NCI-H1417 treated with DMSO at 0.1 percent for 48 hours (cell line): ENCODE measurements at regions not wholly inside any gene's neighbourhood (a gene's known extent, or its start where the extent isn't known, plus 50 kb on each side); places are given as distances from the start of the nearest gene placed in this dataset.

Experiments
- DNase-seq: peaks from one replicate; lab custom pipeline; 2025; lab: John Stamatoyannopoulos, UW

- no peak for DNase-seq
Measured at GRCh38 chr6:90805619-90806155, 218.8 kb upstream of the MAP3K7 start.

- no peak for DNase-seq
Measured at GRCh38 chr6:90803956-90804355, 217.1 kb upstream of the MAP3K7 start.

GRCh38 chr6:90795078-90795477 lies 208.2 kb upstream of the MAP3K7 start:
- no peak for DNase-seq

- no peak for DNase-seq
Measured at GRCh38 chr6:90793771-90794170, 206.9 kb upstream of the MAP3K7 start.

- no peak for DNase-seq
Measured at GRCh38 chr6:90790696-90791095, 203.8 kb upstream of the MAP3K7 start.

- no peak for DNase-seq
Measured at GRCh38 chr6:90790058-90790457, 203.2 kb upstream of the MAP3K7 start.

- DNase-seq: no peak
Measured at GRCh38 chr6:90788781-90789180, 201.9 kb upstream of the MAP3K7 start.

GRCh38 chr6:90787446-90787845 lies 200.6 kb upstream of the MAP3K7 start:
- DNase-seq: no peak

GRCh38 chr6:90780778-90781177 lies 193.9 kb upstream of the MAP3K7 start:
- no peak for DNase-seq

GRCh38 chr6:90780141-90780540 lies 193.3 kb upstream of the MAP3K7 start:
- DNase-seq: no peak

GRCh38 chr6:90778417-90779203 lies 191.7 kb upstream of the MAP3K7 start:
- DNase-seq: no peak

- no peak for DNase-seq
Measured at GRCh38 chr6:90770778-90771177, 183.9 kb upstream of the MAP3K7 start.

- peak; percentile 88 for DNase-seq
Measured at GRCh38 chr6:90765895-90766294, 179.0 kb upstream of the MAP3K7 start.

GRCh38 chr6:90765491-90765890 lies 178.6 kb upstream of the MAP3K7 start:
- no peak for DNase-seq

- no peak for DNase-seq
Measured at GRCh38 chr6:90764001-90764400, 177.1 kb upstream of the MAP3K7 start.

- no peak for DNase-seq
Measured at GRCh38 chr6:90759664-90760063, 172.8 kb upstream of the MAP3K7 start.

GRCh38 chr6:90758741-90759140 lies 171.9 kb upstream of the MAP3K7 start:
- no peak for DNase-seq

- DNase-seq: no peak
Measured at GRCh38 chr6:90753820-90754643, 167.2 kb upstream of the MAP3K7 start.

GRCh38 chr6:90739802-90740201 lies 152.9 kb upstream of the MAP3K7 start:
- no peak for DNase-seq

GRCh38 chr6:90739339-90739738 lies 152.5 kb upstream of the MAP3K7 start:
- no peak for DNase-seq

GRCh38 chr6:90730151-90730673 lies 143.3 kb upstream of the MAP3K7 start:
- DNase-seq: no peak

- DNase-seq: no peak
Measured at GRCh38 chr6:90729057-90729456, 142.2 kb upstream of the MAP3K7 start.

- DNase-seq: no peak
Measured at GRCh38 chr6:90722648-90723047, 135.8 kb upstream of the MAP3K7 start.
